Glomerular visceral epithelial cell (primary cell): ENCODE measurements at regions not wholly inside any gene's neighbourhood (a gene's known extent, or its start where the extent isn't known, plus 50 kb on each side); places are given as distances from the start of the nearest gene placed in this dataset.

ENCODE experiments used
- DNase-seq: peaks from one replicate; pipeline ENCODE4 v3.0.0-alpha.2; 2016; ENCODE audit errors: extremely low spot score

GRCh38 chr2:236922061-236922460, 163.6 kb upstream of the COPS8 start:
- no peak for DNase-seq

- DNase-seq: no peak
These were observed 157.2 kb upstream of the COPS8 start for GRCh38 chr2:236928380-236929037.

GRCh38 chr2:236932831-236933361, 152.8 kb upstream of the COPS8 start:
- no peak for DNase-seq

GRCh38 chr2:236934166-236934565, 151.5 kb upstream of the COPS8 start:
- DNase-seq: no peak

- DNase-seq: no peak
These were observed 151.0 kb upstream of the COPS8 start for GRCh38 chr2:236934656-236935055.

GRCh38 chr2:236935083-236935482, 150.6 kb upstream of the COPS8 start:
- no peak for DNase-seq

- DNase-seq: no peak
These were observed 149.9 kb upstream of the COPS8 start for GRCh38 chr2:236935631-236936445.

GRCh38 chr2:236936446-236936940, 149.2 kb upstream of the COPS8 start:
- DNase-seq: no peak

GRCh38 chr2:236938126-236938525, 147.6 kb upstream of the COPS8 start:
- no peak for DNase-seq

GRCh38 chr2:236939271-236939670, 146.4 kb upstream of the COPS8 start:
- DNase-seq: no peak

GRCh38 chr2:236939721-236940231, 145.9 kb upstream of the COPS8 start:
- no peak for DNase-seq

- DNase-seq: no peak
These were observed 145.2 kb upstream of the COPS8 start for GRCh38 chr2:236940497-236940896.

- DNase-seq: no peak
These were observed 144.7 kb upstream of the COPS8 start for GRCh38 chr2:236940916-236941520.

- DNase-seq: no peak
These were observed 144.1 kb upstream of the COPS8 start for GRCh38 chr2:236941551-236941950.

GRCh38 chr2:236942554-236942953, 143.1 kb upstream of the COPS8 start:
- no peak for DNase-seq

- DNase-seq: no peak
These were observed 142.6 kb upstream of the COPS8 start for GRCh38 chr2:236943068-236943467.

GRCh38 chr2:236943841-236944513, 141.7 kb upstream of the COPS8 start:
- no peak for DNase-seq

GRCh38 chr2:236944561-236944960, 141.1 kb upstream of the COPS8 start:
- no peak for DNase-seq

GRCh38 chr2:236945431-236946016, 140.2 kb upstream of the COPS8 start:
- DNase-seq: no peak

- no peak for DNase-seq
These were observed 138.8 kb upstream of the COPS8 start for GRCh38 chr2:236946871-236947270.

- no peak for DNase-seq
These were observed 138.4 kb upstream of the COPS8 start for GRCh38 chr2:236947294-236947693.
